HUES64 (cell line): ENCODE measurements at regions not wholly inside any gene's neighbourhood (a gene's known extent, or its start where the extent isn't known, plus 50 kb on each side); places are given as distances from the start of the nearest gene placed in this dataset.
A peak's percentile ranks its signal among the peaks of the same experiment; 100 is the strongest.

Experiments used
- H3K27ac ChIP-seq: 2 replicates; pipeline ENCODE4 v1.7.0; 2013; ENCODE audit warnings: low read depth, low read length, inconsistent platforms
- H3K27me3 ChIP-seq: 2 replicates; pipeline ENCODE4 v1.6.1; 2013; ENCODE audit warnings: mild to moderate bottlenecking, low read length; ENCODE audit not compliant: insufficient read depth
- H3K36me3 ChIP-seq: 2 replicates; pipeline ENCODE4 v1.6.1; 2013; ENCODE audit warnings: mild to moderate bottlenecking, low read length; ENCODE audit not compliant: insufficient read depth
- H3K4me1 ChIP-seq: 2 replicates; pipeline ENCODE4 v1.6.1; 2013; ENCODE audit warnings: mild to moderate bottlenecking, low read length, moderate library complexity; ENCODE audit not compliant: insufficient read depth
- H3K4me3 ChIP-seq: 2 replicates; pipeline ENCODE4 v1.5.1; 2013; ENCODE audit warnings: mild to moderate bottlenecking, low read length, moderate library complexity
- H3K9ac ChIP-seq: 2 replicates; pipeline ENCODE4 v1.6.1; 2013; ENCODE audit warnings: mild to moderate bottlenecking, low read depth, low read length
- H3K9me3 ChIP-seq: 2 replicates; pipeline ENCODE4 v1.6.1; 2013; ENCODE audit warnings: low read depth, low read length; ENCODE audit not compliant: insufficient read depth
- WGBS: fragments of 150-250, 120-280 bp; methylation state at CpG from one replicate; pipeline ENCODE4 v1.1.7; 2013; ENCODE audit warnings: missing lambda C conversion rate; 5-methylcytosine and 5-hydroxymethylcytosine counted together

DNA sequence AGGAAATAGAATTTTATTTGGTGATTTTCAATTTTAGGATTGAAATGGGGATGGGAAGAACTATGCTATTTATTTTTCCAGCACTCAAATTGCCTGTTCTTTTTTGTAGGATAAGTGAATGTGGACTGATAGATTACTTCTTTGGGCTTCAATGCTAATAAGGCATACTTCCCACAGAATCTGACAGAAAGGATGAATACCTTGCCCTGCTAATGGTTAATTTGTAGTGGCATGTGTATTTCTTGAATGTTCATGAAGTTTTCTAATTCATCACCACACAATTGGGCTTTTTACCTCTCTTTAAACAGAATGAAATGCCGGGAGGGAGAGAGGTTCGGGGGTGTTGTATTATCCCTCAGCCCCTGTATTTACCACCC is 369.1 kb upstream of the ADGRL2 start:
- WGBS = no CpG with 5 or more reads among the region's 2 CpGs
- no peaks in the 10 kb centered on the region for H3K36me3 ChIP-seq
- no peak overlapping the region for H3K9ac ChIP-seq
- peaks cover 45% of the 10 kb centered on the region for H3K4me1 ChIP-seq
- no peak overlapping the region for H3K4me3 ChIP-seq
- peak overlapping the region; percentile 76 for H3K27ac ChIP-seq
- H3K9me3 ChIP-seq = no peaks in the 10 kb centered on the region
- no peaks in the 10 kb centered on the region for H3K27me3 ChIP-seq

- Histone ChIP-seq H3K27ac (peak overlapping the region; percentile 76), H3K9ac (no peak overlapping the region), H3K4me3 (no peak overlapping the region), H3K27me3 (no peaks in the 10 kb centered on the region), H3K9me3 (no peaks in the 10 kb centered on the region), H3K36me3 (no peaks in the 10 kb centered on the region), H3K4me1 (peaks cover 45% of the 10 kb centered on the region)
- WGBS = 13% methylated on average over 6 of the region's 6 CpGs
Observed at GRCh38 chr1:81430955-81431623, 369.6 kb upstream of the ADGRL2 start.

DNA sequence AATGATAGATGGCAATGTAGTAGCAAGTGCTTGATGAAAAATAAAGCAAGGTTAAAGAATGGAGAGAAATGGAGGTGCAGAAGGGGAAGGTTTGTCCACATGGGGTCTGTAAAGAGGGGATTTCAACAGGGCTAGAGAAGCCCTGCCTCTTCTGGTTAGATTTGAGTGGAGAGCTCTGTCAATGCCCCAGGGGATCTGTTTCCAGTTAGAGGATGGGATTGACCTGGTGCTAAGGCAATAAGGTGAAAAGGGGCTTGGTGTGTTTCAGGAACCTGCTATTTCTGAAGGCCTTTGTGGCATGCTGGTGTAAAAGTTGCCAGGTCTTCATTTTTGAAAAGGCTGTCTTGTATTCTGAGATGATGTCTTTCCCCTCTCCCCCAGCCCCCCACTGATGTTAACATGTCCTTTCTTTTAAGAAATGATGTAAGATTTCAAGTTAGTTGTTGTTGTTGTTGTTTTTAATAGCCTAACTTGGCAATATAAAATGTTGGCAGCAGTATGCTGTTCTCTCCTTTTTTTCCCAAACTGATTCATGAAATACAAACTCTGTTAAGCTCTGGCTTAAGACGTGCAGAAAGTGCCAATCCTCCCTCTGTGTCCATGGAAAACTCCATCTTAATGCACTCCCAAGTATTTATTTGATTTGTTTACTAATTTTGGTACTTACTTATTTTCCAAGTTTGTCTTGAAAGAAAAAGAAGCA is 370.3 kb upstream of the ADGRL2 start:
- 50% methylated on average over 1 of the region's 1 CpG for WGBS
- Histone ChIP-seq H3K4me1 (peaks cover 45% of the 10 kb centered on the region), H3K4me3 (no peak overlapping the region), H3K27me3 (no peaks in the 10 kb centered on the region), H3K36me3 (no peaks in the 10 kb centered on the region), H3K27ac (peak overlapping the region; percentile 76), H3K9ac (no peak overlapping the region), H3K9me3 (no peaks in the 10 kb centered on the region)

DNA sequence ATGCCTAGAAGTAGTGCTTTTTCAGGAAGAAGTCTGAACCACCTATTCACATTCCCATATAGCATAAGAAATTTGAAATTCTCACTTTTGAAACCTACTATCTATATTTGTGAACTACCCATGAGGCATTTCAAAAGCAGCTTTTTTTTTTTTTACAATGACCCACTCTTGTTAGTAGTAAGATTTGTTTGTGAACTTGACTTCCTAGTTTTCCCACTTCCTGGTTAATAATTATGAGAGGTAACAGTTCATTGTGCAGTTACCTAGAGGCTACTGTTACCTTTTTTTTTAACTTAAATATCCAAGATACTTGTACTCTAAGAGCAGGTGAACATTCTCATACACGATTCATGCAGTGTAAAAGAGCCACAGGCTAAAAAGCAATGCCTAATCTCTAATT is 371.7 kb upstream of the ADGRL2 start:
- 100% methylated on average over 1 of the region's 1 CpG for WGBS
- H3K27me3 ChIP-seq = no peaks in the 10 kb centered on the region
- H3K4me1 ChIP-seq = peaks cover 41% of the 10 kb centered on the region
- no peak overlapping the region for H3K4me3 ChIP-seq
- no peak overlapping the region for H3K27ac ChIP-seq
- no peaks in the 10 kb centered on the region for H3K9me3 ChIP-seq
- H3K36me3 ChIP-seq = no peaks in the 10 kb centered on the region
- H3K9ac ChIP-seq = no peak overlapping the region

DNA sequence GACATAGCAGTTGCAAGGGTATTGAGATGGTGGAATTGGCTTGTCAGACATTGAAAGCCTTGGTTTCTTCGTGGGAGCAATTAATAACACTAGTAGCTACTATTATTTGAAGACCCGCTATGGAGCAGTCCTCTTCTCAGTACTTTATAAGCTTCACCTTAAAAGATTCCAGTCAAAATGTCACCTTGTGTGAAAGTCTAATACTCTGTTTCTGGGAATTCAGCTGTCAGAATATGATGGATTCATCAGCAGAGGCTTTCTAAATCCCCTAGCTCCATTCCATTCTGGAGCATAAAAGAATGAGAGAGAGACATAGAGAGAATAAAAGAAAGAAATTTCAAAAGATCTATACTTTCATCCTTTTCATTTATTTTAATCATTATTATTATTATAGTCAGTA is 375.9 kb upstream of the ADGRL2 start:
- Histone ChIP-seq H3K4me3 (no peak overlapping the region), H3K9me3 (no peaks in the 10 kb centered on the region), H3K27ac (no peak overlapping the region), H3K36me3 (no peaks in the 10 kb centered on the region), H3K9ac (no peak overlapping the region), H3K27me3 (no peaks in the 10 kb centered on the region), H3K4me1 (peaks cover 6% of the 10 kb centered on the region; the same call in 1 of the 2 replicates)
- WGBS = 93% methylated on average over 2 of the region's 2 CpGs

DNA sequence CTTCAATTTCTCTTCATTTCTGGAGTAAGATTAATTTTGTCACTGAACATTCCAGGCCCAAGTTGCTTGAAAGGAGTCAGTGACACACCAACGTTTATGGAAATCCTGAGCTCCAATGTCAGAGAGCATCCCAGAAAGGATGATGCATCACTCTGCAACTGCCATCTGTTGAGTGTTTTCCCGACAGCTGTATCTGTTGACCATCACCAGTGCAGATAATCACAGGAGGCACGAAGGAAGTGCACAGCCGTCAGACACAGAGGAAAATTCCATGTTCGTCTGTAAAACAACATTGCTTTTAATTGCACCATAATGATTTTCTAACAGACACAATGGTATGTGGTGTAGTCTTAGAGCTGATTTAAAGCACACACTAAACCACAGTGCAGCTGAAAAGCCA is 376.7 kb upstream of the ADGRL2 start:
- Histone ChIP-seq H3K27me3 (no peaks in the 10 kb centered on the region), H3K27ac (no peak overlapping the region), H3K4me3 (no peak overlapping the region), H3K4me1 (no peaks in the 10 kb centered on the region; the same call in 1 of the 2 replicates), H3K36me3 (no peaks in the 10 kb centered on the region), H3K9me3 (no peaks in the 10 kb centered on the region), H3K9ac (no peak overlapping the region)
- 84% methylated on average over 5 of the region's 5 CpGs for WGBS

- no peaks in the 10 kb centered on the region for H3K4me1 ChIP-seq
- WGBS = 94% methylated on average over 2 of the region's 2 CpGs
- no peak overlapping the region for H3K9ac ChIP-seq
- no peak overlapping the region for H3K4me3 ChIP-seq
- H3K9me3 ChIP-seq = no peaks in the 10 kb centered on the region
- no peak overlapping the region for H3K27ac ChIP-seq
- H3K36me3 ChIP-seq = no peaks in the 10 kb centered on the region
- no peaks in the 10 kb centered on the region for H3K27me3 ChIP-seq
Observed at GRCh38 chr1:81420760-81421159, 380.0 kb upstream of the ADGRL2 start.

DNA sequence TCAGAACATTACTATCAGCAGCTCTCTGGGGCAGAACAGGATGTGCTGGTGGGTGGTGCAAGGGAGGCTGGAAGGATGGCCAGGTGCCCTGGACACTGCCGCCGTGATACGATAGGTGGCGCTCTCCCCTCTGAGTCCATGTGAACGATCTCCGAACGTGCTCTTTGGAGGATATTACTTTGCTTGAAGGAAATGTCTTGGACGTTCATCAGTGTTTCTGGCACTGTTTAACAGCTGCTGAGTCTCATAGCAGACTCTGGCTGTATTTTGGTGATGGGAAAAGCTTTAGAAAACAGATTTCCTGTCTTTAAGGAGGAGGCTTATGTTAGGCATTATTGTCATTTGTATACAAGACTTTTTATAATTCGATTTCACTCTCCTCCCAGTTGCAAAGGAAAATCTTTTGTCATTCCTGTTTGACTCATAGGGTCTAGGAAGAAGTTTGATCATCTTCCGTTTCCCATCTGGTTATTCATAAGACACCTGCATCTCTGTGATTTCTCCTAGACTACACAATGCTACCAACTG is 386.2 kb upstream of the ADGRL2 start:
- Histone ChIP-seq H3K27me3 (no peaks in the 10 kb centered on the region), H3K4me1 (peaks cover 43% of the 10 kb centered on the region), H3K9me3 (no peaks in the 10 kb centered on the region), H3K36me3 (no peaks in the 10 kb centered on the region), H3K4me3 (no peak overlapping the region), H3K9ac (no peak overlapping the region), H3K27ac (0 out of 2 replicates have a peak overlapping the region, but pooled peaks have one; percentile 3)
- WGBS = 10% methylated on average over 9 of the region's 10 CpGs

DNA sequence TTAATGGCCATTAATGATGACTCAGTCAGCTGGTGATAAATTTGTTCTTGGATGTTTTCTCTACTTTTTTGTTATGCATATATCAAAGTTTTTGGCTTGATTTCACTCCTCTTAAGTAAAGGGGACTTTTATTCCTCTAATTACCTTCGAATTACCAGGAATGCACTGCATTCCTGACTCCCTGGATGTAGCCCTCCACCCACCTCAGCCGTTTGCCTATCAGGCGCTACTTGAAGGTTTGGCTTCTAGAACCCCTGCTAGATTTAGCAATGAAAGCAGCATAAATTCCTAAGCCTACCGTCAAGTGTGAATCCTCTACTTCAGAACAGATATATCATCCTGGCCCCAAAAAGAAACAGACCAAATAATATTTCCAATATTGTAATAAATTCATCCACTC is 387.8 kb upstream of the ADGRL2 start:
- WGBS = 39% methylated on average over 4 of the region's 4 CpGs
- Histone ChIP-seq H3K4me3 (no peak overlapping the region), H3K27ac (no peak overlapping the region), H3K9me3 (no peaks in the 10 kb centered on the region), H3K4me1 (peaks cover 46% of the 10 kb centered on the region), H3K36me3 (no peaks in the 10 kb centered on the region), H3K27me3 (no peaks in the 10 kb centered on the region), H3K9ac (no peak overlapping the region)

DNA sequence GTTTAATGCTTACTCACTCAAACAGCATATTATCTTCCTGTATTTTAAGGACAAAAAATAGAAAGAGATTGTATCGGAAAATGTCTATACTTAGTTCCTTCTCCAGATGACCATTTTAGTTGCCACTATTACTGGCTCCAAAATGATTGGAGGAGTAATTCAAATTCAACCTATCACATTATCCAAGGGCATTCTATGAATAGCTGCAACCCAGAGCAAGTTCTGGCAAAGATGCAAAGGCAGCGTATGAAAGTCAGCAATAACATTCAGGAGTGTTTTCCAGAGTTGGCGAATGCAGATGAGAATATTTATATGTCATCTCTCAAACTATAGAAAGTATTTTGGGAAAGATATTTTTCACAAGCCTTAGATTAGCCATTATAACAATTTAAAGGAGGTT is 389.8 kb upstream of the ADGRL2 start:
- H3K27ac ChIP-seq = no peak overlapping the region
- WGBS = 100% methylated on average over 2 of the region's 3 CpGs
- no peaks in the 10 kb centered on the region for H3K9me3 ChIP-seq
- no peaks in the 10 kb centered on the region for H3K36me3 ChIP-seq
- no peak overlapping the region for H3K4me3 ChIP-seq
- no peaks in the 10 kb centered on the region for H3K27me3 ChIP-seq
- H3K9ac ChIP-seq = no peak overlapping the region
- peaks cover 64% of the 10 kb centered on the region for H3K4me1 ChIP-seq

DNA sequence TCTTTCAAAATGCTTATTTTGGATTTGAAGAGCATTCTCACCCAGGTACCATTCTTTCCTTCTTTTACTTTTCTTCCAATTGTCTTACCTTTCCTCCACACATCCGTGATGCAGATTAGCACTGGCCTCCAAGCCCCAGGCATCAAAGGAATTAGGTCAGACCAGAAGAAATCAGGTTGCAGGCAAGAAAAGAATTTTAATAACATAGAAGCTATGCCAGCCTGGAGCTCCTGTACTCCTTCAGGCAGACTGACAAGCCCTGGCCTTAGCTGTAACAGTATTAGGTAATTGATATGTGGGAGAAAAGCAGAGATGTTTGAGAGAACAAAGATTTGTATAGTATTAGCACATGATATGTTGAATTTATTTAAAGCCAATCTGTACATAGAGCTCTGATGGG is 390.4 kb upstream of the ADGRL2 start:
- peaks cover 64% of the 10 kb centered on the region for H3K4me1 ChIP-seq
- no peak overlapping the region for H3K9ac ChIP-seq
- no peaks in the 10 kb centered on the region for H3K27me3 ChIP-seq
- H3K27ac ChIP-seq = no peak overlapping the region
- 19% methylated on average over 1 of the region's 1 CpG for WGBS
- H3K4me3 ChIP-seq = no peak overlapping the region
- no peaks in the 10 kb centered on the region for H3K36me3 ChIP-seq
- no peaks in the 10 kb centered on the region for H3K9me3 ChIP-seq
